HG02970 (cell line): ENCODE measurements at regions not wholly inside any gene's neighbourhood (a gene's known extent, or its start where the extent isn't known, plus 50 kb on each side); places are given as distances from the start of the nearest gene placed in this dataset.

ENCODE experiments used
- ATAC-seq: cut with Tn5 transposase; IDR thresholded peaks from one replicate; pipeline ENCODE4 v1.9.1; 2021; ENCODE audit warnings: mild to moderate bottlenecking, moderate library complexity, moderate number of reproducible peaks; ENCODE audit not compliant: unreplicated experiment, low FRiP score

GRCh38 chr4:155524926-155525455, 141.7 kb upstream of the GUCY1A1 start:
- ATAC-seq: no peak

- no peak for ATAC-seq
Observed at GRCh38 chr4:155523358-155523757, 143.3 kb upstream of the GUCY1A1 start.

- ATAC-seq: no peak
Observed at GRCh38 chr4:155522201-155522600, 144.4 kb upstream of the GUCY1A1 start.

DNA sequence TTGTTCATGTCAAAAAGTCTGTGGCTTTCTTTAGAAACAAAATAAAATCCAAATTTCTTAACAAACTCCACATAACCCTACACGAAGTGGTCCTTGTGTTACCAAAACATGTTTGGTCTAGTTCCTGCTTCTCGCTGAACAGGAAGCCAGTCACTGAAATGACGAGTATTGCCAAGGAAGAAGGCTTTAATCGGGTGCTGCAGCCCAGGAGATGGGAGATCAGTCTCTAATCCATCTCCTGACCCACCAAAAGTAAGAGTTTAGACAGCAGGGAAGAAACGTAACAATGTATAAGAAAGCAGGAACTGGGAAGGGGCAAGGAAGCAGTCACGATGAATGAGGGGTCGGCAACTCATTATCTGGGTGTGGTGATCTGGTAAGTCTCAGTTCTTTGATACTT, 144.6 kb upstream of the MAP9 start:
- ATAC-seq: no peak

DNA sequence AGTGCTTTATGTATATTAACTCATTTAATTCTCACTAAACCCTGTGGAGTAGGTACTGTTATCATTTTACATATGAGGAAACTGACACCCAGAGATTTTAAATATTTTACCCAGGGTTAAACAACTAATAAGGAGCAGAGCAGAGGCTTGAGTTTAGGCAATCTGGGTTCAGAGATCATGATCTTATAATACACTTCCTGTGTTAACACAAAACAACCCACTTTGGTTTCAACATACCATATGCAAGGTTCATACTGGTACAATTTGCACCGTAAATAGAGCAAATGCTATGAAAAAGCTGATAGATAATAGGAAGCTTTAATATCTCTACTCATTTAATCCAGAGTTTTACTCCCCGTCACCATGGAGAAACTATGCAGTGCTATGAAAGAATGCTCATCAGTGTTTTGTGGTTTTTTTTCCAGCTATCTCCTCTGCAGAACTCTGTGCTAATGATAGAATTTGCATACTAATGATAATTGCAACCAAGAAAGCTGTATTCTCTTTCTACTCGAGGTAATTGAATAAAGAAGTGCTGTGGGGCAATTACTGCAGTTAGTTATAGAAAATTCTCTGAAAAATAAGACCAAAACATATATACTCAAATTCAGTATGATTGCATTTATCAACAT, 138.8 kb upstream of the MAP9 start:
- ATAC-seq: no peak

- no peak for ATAC-seq
Observed at GRCh38 chr4:155514628-155515027, 137.9 kb upstream of the MAP9 start.

DNA sequence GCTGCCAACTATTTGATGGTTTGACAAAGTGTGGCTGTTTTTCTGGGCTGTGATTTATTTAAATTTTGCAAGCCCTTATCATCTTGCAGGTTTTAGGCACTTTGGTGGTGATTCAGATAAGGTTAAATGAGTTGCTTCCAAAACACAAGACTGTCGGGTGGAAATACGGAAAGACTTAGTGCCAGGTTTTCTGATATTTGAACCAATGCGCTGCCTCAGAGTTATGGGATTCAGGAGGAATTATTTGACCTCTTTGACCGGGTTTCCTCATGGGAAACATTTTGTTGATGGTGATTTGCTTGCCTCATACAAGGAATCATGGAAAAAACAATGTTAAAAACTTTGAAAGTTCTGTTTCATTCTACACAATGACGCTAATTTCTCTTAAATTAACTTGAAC, 136.1 kb upstream of the MAP9 start:
- no peak for ATAC-seq

- no peak for ATAC-seq
Observed at GRCh38 chr4:155512046-155512445, 135.3 kb upstream of the MAP9 start.

GRCh38 chr4:155510771-155511170, 134.0 kb upstream of the MAP9 start:
- ATAC-seq: no peak

- no peak for ATAC-seq
Observed at GRCh38 chr4:155509555-155509954, 132.8 kb upstream of the MAP9 start.

- ATAC-seq: no peak
Observed at GRCh38 chr4:155506745-155507144, 130.0 kb upstream of the MAP9 start.

DNA sequence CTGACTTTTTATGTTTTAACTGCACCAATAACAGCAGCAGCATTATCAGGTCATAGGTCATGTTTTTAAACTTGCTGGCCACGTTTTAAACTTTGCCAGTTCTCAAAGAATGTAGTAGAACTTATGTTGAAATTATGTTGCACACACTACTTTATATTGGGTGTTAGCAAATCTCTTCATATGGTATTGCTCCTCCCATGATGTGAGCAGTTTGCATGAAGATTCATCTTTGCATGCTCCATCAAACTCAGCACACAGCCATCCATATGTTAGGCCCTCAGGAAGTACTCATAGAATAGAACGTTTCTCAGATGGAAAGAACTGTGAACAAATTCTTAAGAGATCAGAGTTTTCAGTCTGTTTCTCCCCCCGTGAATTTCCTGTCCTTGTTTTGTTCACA, 128.6 kb upstream of the MAP9 start:
- ATAC-seq: no peak

DNA sequence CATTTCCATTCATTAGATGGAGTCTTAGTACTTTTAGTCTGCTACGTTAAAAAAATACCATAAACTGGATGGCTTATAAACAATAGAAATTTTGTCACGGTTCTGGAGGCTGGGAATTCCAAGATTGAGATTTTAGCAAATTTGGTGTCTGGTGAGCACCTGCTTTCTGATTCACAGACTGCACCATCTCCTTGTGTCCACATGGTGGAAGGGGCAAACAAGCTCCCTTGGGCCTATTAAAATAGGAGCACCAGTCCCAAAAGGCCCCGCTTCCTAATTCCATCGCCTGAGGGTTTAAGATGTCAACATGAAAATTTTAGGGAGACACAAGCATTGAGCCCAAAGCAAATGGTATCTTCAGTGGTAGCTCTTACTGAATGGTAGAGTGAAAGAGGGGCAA, 120.5 kb upstream of the MAP9 start:
- no peak for ATAC-seq

- ATAC-seq: no peak
Observed at GRCh38 chr4:155496294-155496626, 119.5 kb upstream of the MAP9 start.

DNA sequence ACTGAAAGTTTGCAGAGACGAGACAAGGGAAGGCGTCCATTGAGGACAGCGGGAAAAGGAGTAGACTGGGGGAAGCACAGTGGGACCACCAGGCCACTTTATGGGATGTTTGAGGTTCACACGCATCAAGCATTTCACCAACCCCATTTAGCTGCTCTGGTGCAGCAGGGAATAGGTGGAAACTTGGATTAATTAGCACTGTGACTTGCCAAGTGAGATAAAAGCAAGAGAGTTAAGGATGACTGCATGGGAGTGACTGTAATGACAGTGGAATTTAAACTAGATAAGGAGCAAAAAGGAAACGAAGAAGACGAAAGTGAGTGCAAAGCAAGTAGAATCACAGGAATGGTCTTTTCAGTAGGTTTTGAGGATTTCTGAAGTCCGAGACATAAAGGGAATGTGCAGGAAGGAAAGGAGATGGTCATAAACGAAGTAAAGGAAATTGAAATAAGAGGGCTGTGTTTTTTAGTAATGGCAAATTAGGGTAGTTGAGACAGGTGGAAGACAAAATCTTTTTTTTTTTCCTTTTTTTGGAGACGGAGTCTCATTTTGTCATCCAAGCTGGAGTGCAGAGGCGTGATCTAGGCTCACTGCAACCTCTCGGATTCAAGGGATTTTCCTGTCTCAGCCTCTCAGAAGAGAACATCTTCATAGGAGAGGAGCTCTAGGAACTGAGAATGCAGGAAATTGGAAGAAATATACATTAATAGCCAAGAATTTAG, 119.0 kb upstream of the MAP9 start:
- ATAC-seq: no peak

GRCh38 chr4:155494037-155494718, 117.4 kb upstream of the MAP9 start:
- ATAC-seq: no peak

- peak; percentile 83 for ATAC-seq
Observed at GRCh38 chr4:155491336-155492120, 114.8 kb upstream of the MAP9 start.

DNA sequence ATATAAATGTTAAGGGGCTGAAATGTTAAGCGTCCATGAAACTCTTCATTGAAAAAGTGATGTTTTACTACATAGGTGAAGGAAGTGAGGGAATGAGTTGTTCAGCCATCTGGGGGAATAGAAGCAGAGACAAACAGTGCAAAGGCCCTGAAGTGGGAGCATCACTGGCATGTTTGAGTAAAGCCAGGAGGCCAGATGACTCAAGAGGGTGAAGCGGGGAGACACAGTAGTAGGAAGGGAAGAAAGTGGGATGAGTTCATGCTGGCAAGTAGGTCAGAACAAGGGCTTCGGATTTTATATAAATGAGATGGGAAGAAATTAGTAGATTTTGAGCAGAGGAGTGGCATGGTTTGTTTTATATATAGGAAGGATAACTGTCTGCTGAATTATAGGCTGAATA, 112.5 kb upstream of the MAP9 start:
- no peak for ATAC-seq

DNA sequence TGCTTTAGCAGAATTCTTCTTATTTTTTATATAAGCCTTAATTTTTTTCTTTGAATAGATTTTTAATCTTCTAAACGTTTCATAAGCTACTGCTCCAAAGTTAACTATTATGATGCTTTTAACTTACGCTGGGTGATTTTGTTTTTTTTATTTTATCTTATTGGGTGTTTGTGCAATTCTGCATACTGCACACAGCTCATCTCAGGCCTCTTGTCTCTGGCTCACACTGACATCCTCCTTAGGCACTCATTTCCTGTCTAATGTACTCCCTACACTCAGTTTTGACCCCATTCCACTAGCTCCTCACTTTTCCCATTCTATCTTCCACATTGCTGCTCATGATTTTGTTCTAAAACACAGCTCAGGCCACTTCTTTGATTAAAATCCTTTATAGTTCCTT, 111.9 kb upstream of the MAP9 start:
- no peak for ATAC-seq

GRCh38 chr4:155487210-155487609, 110.4 kb upstream of the MAP9 start:
- no peak for ATAC-seq

GRCh38 chr4:155481150-155481549, 104.4 kb upstream of the MAP9 start:
- no peak for ATAC-seq
